ENCODE measurements at regions not wholly inside any gene's neighbourhood (a gene's known extent, or its start where the extent isn't known, plus 50 kb on each side); places are given as distances from the start of the nearest gene placed in this dataset.

DNA sequence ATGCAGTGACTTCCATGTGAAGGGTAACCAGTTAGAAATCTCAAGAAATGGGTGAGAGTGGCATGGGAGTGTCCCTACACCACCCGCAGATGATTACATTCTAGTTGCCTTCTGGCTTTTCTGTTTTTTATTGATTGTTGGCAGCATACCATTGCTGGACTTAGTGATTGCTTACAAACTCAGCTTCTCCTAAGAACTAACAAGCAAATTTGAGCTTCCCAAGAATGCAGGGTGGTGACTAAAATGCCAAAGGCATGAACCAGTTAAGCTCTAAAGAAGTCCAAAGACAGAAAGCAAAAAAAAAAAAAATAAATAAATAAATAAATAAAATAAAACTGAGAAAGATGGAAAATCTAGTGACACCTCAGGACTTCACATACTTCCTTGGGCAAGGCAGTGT, 245.5 kb upstream of the PARD3B start:
- no peak for DNase-seq (ENCODE audit: insufficient read length, low spot score)
- TF ChIP-seq, protein P1, sequence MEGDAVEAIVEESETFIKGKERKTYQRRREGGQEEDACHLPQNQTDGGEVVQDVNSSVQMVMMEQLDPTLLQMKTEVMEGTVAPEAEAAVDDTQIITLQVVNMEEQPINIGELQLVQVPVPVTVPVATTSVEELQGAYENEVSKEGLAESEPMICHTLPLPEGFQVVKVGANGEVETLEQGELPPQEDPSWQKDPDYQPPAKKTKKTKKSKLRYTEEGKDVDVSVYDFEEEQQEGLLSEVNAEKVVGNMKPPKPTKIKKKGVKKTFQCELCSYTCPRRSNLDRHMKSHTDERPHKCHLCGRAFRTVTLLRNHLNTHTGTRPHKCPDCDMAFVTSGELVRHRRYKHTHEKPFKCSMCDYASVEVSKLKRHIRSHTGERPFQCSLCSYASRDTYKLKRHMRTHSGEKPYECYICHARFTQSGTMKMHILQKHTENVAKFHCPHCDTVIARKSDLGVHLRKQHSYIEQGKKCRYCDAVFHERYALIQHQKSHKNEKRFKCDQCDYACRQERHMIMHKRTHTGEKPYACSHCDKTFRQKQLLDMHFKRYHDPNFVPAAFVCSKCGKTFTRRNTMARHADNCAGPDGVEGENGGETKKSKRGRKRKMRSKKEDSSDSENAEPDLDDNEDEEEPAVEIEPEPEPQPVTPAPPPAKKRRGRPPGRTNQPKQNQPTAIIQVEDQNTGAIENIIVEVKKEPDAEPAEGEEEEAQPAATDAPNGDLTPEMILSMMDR (IDR thresholded peaks at IDR 0.05; ENCODE audit: insufficient read depth, missing control alignments): no peak
- no peak for FAIRE-seq

DNA sequence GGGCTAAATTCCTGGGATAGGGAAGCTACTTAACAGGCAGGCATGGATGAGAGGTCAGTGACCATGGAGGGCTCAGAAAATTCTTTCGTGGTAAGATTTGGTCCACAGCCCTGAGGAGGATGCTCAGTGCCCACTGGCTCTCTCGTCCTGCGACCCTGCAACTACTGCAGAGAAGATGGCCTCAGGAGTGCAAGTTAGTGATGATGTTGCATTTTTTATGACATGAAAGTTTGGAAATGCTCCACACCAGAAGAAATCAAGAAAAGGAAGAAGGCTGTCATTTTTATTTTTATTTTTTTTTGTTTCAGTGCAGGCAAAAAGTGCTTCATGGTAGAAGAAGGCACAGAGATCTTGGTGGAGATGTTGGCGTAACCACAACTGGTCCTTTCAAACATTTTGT, 238.6 kb upstream of the PARD3B start:
- TF ChIP-seq, protein P1 (IDR thresholded peaks at IDR 0.05; ENCODE audit: insufficient read depth, missing control alignments): no peak
- no peak for DNase-seq (ENCODE audit: insufficient read length, low spot score)
- FAIRE-seq: no peak

- DNase-seq (ENCODE audit: insufficient read length, low spot score) (no peak), FAIRE-seq (no peak)
- TF ChIP-seq, protein P1 (IDR thresholded peaks at IDR 0.05; ENCODE audit: insufficient read depth, missing control alignments): no peak
Measured at GRCh38 chr2:204312105-204312504, 233.2 kb upstream of the PARD3B start.

DNA sequence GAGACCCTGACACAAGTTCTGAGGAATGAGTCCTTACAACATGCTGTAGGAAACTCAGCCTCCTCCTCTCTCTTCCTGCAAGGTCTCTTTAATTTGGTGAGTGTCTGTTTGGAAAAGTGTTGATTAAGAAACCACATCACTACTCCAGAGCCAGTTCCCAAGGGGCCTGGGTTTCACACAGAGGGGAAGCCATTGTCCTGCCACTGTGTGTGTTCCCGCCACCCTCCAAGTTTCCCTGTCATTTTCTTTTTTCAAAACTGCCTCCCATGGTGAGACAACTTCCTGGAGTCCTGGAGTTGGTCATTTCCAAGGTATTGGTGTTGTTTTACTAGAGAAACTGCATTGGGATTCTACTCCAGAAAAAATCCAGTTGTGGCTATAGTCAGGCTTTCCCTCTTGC, 232.0 kb upstream of the PARD3B start:
- TF ChIP-seq, protein P1 (IDR thresholded peaks at IDR 0.05; ENCODE audit: insufficient read depth, missing control alignments): no peak
- DNase-seq (ENCODE audit: insufficient read length, low spot score): no peak
- FAIRE-seq: no peak

DNA sequence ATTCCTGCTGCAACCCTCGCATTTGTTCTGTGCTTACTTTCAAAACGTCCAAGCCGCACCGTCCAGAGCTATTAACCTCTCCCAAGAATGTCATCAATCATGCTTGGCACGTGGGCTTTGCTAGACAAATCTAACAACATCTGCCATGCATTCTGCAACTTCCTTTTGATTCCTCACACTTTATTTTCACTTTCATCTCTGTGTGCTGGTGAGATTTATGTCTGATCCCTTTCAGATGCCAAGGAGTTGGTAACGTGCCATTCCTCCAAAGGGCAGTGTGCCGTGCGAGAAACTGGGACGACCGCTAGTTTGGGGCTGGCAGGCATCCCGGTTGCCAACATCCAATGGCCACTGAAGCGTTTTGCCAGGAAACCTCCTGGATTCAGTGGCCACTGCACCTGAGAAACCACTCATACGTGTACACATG, 230.0 kb upstream of the PARD3B start:
- no peak for DNase-seq (ENCODE audit: insufficient read length, low spot score)
- TF ChIP-seq, protein P1 (IDR thresholded peaks at IDR 0.05; ENCODE audit: insufficient read depth, missing control alignments): no peak
- FAIRE-seq: no peak

- no peak for DNase-seq (ENCODE audit: insufficient read length, low spot score)
- TF ChIP-seq, protein P1 (IDR thresholded peaks at IDR 0.05; ENCODE audit: insufficient read depth, missing control alignments): no peak
- FAIRE-seq: no peak
Measured at GRCh38 chr2:204317640-204318039, 227.6 kb upstream of the PARD3B start.

GRCh38 chr2:204321027-204321800, 224.1 kb upstream of the PARD3B start:
- FAIRE-seq: no peak
- no peak for DNase-seq (ENCODE audit: insufficient read length, low spot score)
- TF ChIP-seq, protein P1 (IDR thresholded peaks at IDR 0.05; ENCODE audit: insufficient read depth, missing control alignments): no peak
